Neural progenitor cell (in vitro differentiated cells): ENCODE measurements at regions not wholly inside any gene's neighbourhood (a gene's known extent, or its start where the extent isn't known, plus 50 kb on each side); places are given as distances from the start of the nearest gene placed in this dataset.

Experiments
- EZH2 ChIP-seq: fragments of 200-600 bp; sonication (generic); IDR thresholded peaks from 2 replicates; pipeline ENCODE4 v1.6.1; 2017; ENCODE audit warnings: antibody characterized with exemption, mild to moderate bottlenecking, moderate library complexity
- EZH2phosphoT487 ChIP-seq: fragments of 200-600 bp; sonication (generic); IDR thresholded peaks from 2 replicates; pipeline ENCODE4 v1.6.1; 2017; ENCODE audit warnings: antibody characterized with exemption
- TF ChIP-seq, protein P1 (sequence below): fragments of 200-600 bp; sonication (generic); IDR thresholded peaks from 2 replicates; pipeline ENCODE4 v1.5.1; 2017; ENCODE audit warnings: antibody characterized with exemption, mild to moderate bottlenecking

DNA sequence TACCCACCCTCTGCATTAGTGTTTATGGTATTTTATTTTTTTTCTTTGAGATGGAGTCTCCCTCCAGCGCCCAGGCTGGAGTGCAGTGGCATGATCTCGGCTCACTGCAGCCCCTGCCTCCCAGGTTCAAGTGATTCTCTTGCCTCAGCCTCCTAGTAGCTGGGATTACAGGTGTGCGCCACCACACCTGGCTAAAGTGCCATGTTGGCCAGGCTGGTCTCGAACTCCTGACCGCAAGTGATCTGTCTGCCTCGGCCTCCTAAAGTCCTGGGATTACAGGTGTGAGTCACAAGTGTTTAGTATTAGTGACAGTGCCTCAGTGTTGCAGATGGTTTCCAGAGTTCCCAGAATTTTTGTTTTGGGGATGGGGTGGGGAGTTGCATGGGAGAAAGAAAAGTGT is 120.3 kb downstream of the NPY start:
- TF ChIP-seq, protein P1, sequence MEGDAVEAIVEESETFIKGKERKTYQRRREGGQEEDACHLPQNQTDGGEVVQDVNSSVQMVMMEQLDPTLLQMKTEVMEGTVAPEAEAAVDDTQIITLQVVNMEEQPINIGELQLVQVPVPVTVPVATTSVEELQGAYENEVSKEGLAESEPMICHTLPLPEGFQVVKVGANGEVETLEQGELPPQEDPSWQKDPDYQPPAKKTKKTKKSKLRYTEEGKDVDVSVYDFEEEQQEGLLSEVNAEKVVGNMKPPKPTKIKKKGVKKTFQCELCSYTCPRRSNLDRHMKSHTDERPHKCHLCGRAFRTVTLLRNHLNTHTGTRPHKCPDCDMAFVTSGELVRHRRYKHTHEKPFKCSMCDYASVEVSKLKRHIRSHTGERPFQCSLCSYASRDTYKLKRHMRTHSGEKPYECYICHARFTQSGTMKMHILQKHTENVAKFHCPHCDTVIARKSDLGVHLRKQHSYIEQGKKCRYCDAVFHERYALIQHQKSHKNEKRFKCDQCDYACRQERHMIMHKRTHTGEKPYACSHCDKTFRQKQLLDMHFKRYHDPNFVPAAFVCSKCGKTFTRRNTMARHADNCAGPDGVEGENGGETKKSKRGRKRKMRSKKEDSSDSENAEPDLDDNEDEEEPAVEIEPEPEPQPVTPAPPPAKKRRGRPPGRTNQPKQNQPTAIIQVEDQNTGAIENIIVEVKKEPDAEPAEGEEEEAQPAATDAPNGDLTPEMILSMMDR = no peak
- no peak for TF ChIP-seq EZH2
- no peak for TF ChIP-seq EZH2phosphoT487
